NT2/D1 (cell line): ENCODE measurements at regions not wholly inside any gene's neighbourhood (a gene's known extent, or its start where the extent isn't known, plus 50 kb on each side); places are given as distances from the start of the nearest gene placed in this dataset.

Experiments used
- SUZ12 ChIP-seq: IDR thresholded peaks from 2 replicates; pipeline ENCODE4 v1.6.1; 2011; ENCODE audit not compliant: insufficient read length, insufficient read depth; ENCODE audit errors: extremely low read depth
- YY1 ChIP-seq: IDR thresholded peaks from 2 replicates; pipeline ENCODE4 v1.6.1; 2011; ENCODE audit not compliant: insufficient read length, insufficient read depth
- ZNF274 ChIP-seq: IDR thresholded peaks from 2 replicates; pipeline ENCODE4 v1.6.1; 2011; ENCODE audit warnings: mild to moderate bottlenecking, low read depth, low read length

GRCh38 chrX:94045724-94046123 lies 371.7 kb downstream of the FAM133A start:
- TF ChIP-seq ZNF274, result no peak
- no peak for TF ChIP-seq YY1
- TF ChIP-seq SUZ12, result no peak
